OCI-LY3 (cell line): ENCODE measurements at regions not wholly inside any gene's neighbourhood (a gene's known extent, or its start where the extent isn't known, plus 50 kb on each side); places are given as distances from the start of the nearest gene placed in this dataset.

ENCODE experiments used
- H2AFZ ChIP-seq: fragments of 200-600, 300-600 bp; shearing (Covaris generic); 2 replicates; pipeline ENCODE4 v1.6.0; 2014; ENCODE audit warnings: antibody characterized with exemption, low read depth, low read length
- H3K27ac ChIP-seq: fragments of 200-600, 300-600 bp; sonication (generic); 2 replicates; pipeline ENCODE4 v1.5.1; 2014; ENCODE audit warnings: mild to moderate bottlenecking, low read length, moderate library complexity, mixed read lengths
- H3K27me3 ChIP-seq: fragments of 200-600, 300-600 bp; sonication (generic); 2 replicates; pipeline ENCODE4 v1.6.1; 2014; ENCODE audit warnings: low read depth, low read length, mixed read lengths
- H3K36me3 ChIP-seq: fragments of 200-600, 300-600 bp; sonication (generic); replicated peaks from 2 replicates; pipeline ENCODE3; 2014; ENCODE audit warnings: low read depth, low read length, mixed read lengths
- H3K4me1 ChIP-seq: fragments of 300-600, 200-600 bp; sonication (generic); 2 replicates; pipeline ENCODE4 v1.6.1; 2014; ENCODE audit warnings: low read length, mixed read lengths
- H3K4me2 ChIP-seq: fragments of 200-600, 300-600 bp; sonication (generic); 2 replicates; pipeline ENCODE4 v1.6.1; 2014; ENCODE audit warnings: low read length, mixed read lengths
- H3K4me3 ChIP-seq: fragments of 300-600, 200-600 bp; sonication (generic); 2 replicates; pipeline ENCODE4 v1.5.1; 2014; ENCODE audit warnings: antibody characterized with exemption, mild to moderate bottlenecking, low read length, moderate library complexity
- H3K79me2 ChIP-seq: fragments of 300-600, 200-600 bp; shearing (Covaris generic); 2 replicates; pipeline ENCODE4 v1.6.1; 2014; ENCODE audit warnings: mild to moderate bottlenecking, low read length, mixed read lengths
- H3K9ac ChIP-seq: fragments of 300-600, 200-600 bp; shearing (Covaris generic); 2 replicates; pipeline ENCODE4 v1.6.0; 2014; ENCODE audit warnings: mild to moderate bottlenecking, low read length, moderate library complexity
- H3K9me3 ChIP-seq: fragments of 200-600, 300-600 bp; shearing (Covaris generic); 2 replicates; pipeline ENCODE4 v1.6.1; 2014; ENCODE audit warnings: low read length, mixed read lengths; ENCODE audit not compliant: insufficient read depth
- H4K20me1 ChIP-seq: fragments of 200-600, 300-600 bp; sonication (generic); 2 replicates; pipeline ENCODE4 v1.6.1; 2016; ENCODE audit warnings: low read length, mixed read lengths; ENCODE audit not compliant: insufficient read depth
- EZH2phosphoT487 ChIP-seq: fragments of 200-600 bp; shearing (Covaris generic); IDR thresholded peaks from 2 replicates; pipeline ENCODE4 v1.6.1; 2018; ENCODE audit warnings: antibody characterized with exemption, mixed run types, low read depth
- TF ChIP-seq, protein P1 (sequence below): fragments of 200-600, 300-600 bp; sonication (generic); IDR thresholded peaks from 2 replicates; pipeline ENCODE4 v1.5.1; 2014; ENCODE audit warnings: antibody characterized with exemption, low read length, low read depth

DNA sequence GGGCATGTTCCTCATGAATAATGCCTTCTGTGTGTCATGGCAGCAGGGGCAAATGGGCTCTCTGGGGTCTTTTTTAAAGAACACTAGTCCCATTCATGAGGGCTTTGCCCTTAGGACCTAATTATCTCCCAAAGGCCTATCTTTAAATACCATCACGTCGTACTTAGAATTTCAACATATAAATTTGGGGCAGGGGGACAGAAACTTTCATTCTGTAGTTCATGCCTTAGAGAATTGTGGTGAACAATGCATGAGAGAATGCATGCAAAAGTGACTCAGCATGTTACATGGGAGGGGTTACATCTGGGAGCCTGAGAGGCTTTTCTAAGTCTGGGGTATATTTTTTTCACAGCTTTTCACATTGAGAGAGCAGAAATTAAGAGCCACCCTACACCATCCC is 208.5 kb upstream of the ROPN1 start:
- no peak overlapping the region for H3K4me2 ChIP-seq
- H4K20me1 ChIP-seq, result no peaks in the 10 kb centered on the region
- no peaks in the 10 kb centered on the region for H3K4me1 ChIP-seq
- TF ChIP-seq EZH2phosphoT487, result no peak
- TF ChIP-seq, protein P1, sequence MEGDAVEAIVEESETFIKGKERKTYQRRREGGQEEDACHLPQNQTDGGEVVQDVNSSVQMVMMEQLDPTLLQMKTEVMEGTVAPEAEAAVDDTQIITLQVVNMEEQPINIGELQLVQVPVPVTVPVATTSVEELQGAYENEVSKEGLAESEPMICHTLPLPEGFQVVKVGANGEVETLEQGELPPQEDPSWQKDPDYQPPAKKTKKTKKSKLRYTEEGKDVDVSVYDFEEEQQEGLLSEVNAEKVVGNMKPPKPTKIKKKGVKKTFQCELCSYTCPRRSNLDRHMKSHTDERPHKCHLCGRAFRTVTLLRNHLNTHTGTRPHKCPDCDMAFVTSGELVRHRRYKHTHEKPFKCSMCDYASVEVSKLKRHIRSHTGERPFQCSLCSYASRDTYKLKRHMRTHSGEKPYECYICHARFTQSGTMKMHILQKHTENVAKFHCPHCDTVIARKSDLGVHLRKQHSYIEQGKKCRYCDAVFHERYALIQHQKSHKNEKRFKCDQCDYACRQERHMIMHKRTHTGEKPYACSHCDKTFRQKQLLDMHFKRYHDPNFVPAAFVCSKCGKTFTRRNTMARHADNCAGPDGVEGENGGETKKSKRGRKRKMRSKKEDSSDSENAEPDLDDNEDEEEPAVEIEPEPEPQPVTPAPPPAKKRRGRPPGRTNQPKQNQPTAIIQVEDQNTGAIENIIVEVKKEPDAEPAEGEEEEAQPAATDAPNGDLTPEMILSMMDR, result no peak
- H3K36me3 ChIP-seq, result no peaks in the 10 kb centered on the region
- H3K79me2 ChIP-seq, result no peaks in the 10 kb centered on the region
- peaks cover 38% of the 10 kb centered on the region; the same call in 1 of the 2 replicates for H3K27me3 ChIP-seq
- no peak overlapping the region for H2AFZ ChIP-seq
- H3K9ac ChIP-seq, result no peak overlapping the region
- no peak overlapping the region for H3K27ac ChIP-seq
- H3K9me3 ChIP-seq, result no peaks in the 10 kb centered on the region
- H3K4me3 ChIP-seq, result no peak overlapping the region

DNA sequence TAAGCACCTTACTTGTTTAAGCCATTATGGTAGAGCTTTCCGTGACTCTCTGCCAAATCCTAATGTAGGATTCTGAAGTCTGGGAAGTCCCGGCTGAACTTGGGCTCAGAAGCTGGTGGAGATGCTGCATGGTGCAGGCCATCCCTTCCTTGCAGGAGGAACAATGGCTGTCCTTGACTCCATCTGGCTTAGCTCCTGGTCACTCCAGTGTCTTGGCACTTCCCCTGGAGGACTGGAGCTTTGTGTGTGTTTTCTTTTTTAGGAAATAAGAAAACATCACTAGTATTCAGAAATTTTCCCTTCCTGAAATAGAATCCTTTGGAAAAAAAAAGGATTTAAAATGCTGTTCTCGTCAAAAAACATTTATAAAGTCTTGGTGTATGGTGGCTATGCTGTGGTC is 209.3 kb upstream of the ROPN1 start:
- H3K27ac ChIP-seq, result no peak overlapping the region
- peaks cover 46% of the 10 kb centered on the region for H3K27me3 ChIP-seq
- H4K20me1 ChIP-seq, result no peaks in the 10 kb centered on the region
- no peak overlapping the region for H3K9ac ChIP-seq
- no peak for TF ChIP-seq EZH2phosphoT487
- TF ChIP-seq, protein P1, result no peak
- no peak overlapping the region for H3K4me3 ChIP-seq
- H3K4me2 ChIP-seq, result no peak overlapping the region
- H3K79me2 ChIP-seq, result no peaks in the 10 kb centered on the region
- no peaks in the 10 kb centered on the region for H3K36me3 ChIP-seq
- no peaks in the 10 kb centered on the region for H3K4me1 ChIP-seq
- no peaks in the 10 kb centered on the region for H3K9me3 ChIP-seq
- no peak overlapping the region for H2AFZ ChIP-seq

DNA sequence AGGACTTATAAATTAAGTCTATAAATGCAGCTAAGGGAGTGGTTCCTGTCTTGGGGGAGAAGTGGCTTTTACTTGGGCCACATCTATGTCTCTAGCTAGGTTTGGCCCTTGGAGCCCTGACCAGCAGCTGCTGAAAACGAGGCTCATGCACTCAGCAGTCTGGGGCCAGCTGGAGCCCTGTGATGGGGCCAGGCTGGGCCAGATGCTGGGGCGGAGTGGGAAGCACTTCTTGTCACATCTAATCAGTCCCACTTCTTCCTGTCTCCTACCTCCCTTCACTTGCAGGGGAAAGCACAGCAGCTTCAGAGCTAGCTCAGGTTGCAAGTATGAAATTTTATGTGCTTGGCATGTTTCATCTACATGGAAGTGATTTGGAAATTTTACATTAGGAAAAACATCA is 209.9 kb upstream of the ROPN1 start:
- Histone ChIP-seq H3K4me3 (no peak overlapping the region), H3K27ac (no peak overlapping the region), H3K4me1 (no peaks in the 10 kb centered on the region), H4K20me1 (no peaks in the 10 kb centered on the region), H3K79me2 (no peaks in the 10 kb centered on the region), H3K9ac (no peak overlapping the region), H3K27me3 (peaks cover 52% of the 10 kb centered on the region), H3K4me2 (no peak overlapping the region), H2AFZ (no peak overlapping the region), H3K9me3 (no peaks in the 10 kb centered on the region), H3K36me3 (no peaks in the 10 kb centered on the region)
- TF ChIP-seq EZH2phosphoT487, result no peak
- TF ChIP-seq, protein P1, result no peak

DNA sequence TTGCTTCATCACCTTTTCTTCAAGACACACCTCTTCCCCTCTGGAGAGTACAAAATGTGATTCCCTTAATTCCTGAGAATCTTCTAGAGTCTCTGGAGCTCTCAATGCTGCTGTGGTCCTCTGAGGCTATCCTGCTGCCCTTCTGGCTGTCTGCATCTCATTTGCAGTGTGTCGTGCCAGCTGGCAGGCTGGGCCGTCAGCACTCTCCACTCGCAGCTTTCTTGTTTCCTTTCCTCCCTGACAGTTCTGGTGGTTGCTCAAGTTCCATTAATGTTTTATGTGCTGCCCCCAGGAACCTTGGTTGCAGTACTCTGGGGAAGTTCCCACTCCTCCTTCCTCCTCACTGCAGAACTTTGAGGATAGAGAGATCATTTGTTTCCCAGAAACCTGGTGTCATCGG is 210.8 kb upstream of the ROPN1 start:
- H3K4me2 ChIP-seq, result no peak overlapping the region
- H3K4me1 ChIP-seq, result no peaks in the 10 kb centered on the region
- H3K4me3 ChIP-seq, result no peak overlapping the region
- H2AFZ ChIP-seq, result no peak overlapping the region
- no peak overlapping the region for H3K9ac ChIP-seq
- no peaks in the 10 kb centered on the region for H3K9me3 ChIP-seq
- no peak overlapping the region for H3K27ac ChIP-seq
- no peaks in the 10 kb centered on the region for H3K79me2 ChIP-seq
- TF ChIP-seq, protein P1, result no peak
- no peak for TF ChIP-seq EZH2phosphoT487
- no peaks in the 10 kb centered on the region for H4K20me1 ChIP-seq
- peaks cover 53% of the 10 kb centered on the region for H3K27me3 ChIP-seq
- no peaks in the 10 kb centered on the region for H3K36me3 ChIP-seq
